Endothelial cell of umbilical vein (primary cell): ENCODE measurements at regions not wholly inside any gene's neighbourhood (a gene's known extent, or its start where the extent isn't known, plus 50 kb on each side); places are given as distances from the start of the nearest gene placed in this dataset.

Experiments used
- BruUV-seq: library from RNA; stranded (reverse); fragments of 400-500 nt; replicated peaks from 2 replicates; lab custom pipeline; 2021; lab: Mats Ljungman, UMichigan
- CTCF ChIA-PET: fragments of 300-600, 350-600 bp; sonication (Branson Sonifier 250); formaldehyde crosslinking; loops from one replicate; lab custom pipeline; 2021; ENCODE audit warnings: antibody characterized with exemption, inconsistent platforms; lab: Charles Lee
- POLR2A ChIA-PET: fragments of 300-600, 350-600 bp; sonication (Branson Sonifier 250); formaldehyde crosslinking; loops from one replicate; lab custom pipeline; 2021; ENCODE audit warnings: antibody characterized with exemption, inconsistent platforms; lab: Charles Lee
- DNase-seq: peaks from one replicate; pipeline ENCODE4 v3.0.0-alpha.2; 2011; ENCODE audit warnings: low read depth, low spot score
- FAIRE-seq: peaks from 2 replicates; lab custom pipeline; 2011; peaks lifted over from hg19 to GRCh38; lab: Jason Lieb, UNC
- H2AFZ ChIP-seq: 2 replicates; pipeline ENCODE4 v1.6.0; 2012; ENCODE audit warnings: low read depth, low read length, control low read depth, inconsistent platforms
- H3K27ac ChIP-seq: 2 replicates; pipeline ENCODE4 v1.5.1; 2011; ENCODE audit warnings: low read depth, mild to moderate bottlenecking, control low read depth, low read length, moderate library complexity; ENCODE audit not compliant: insufficient read depth
- H3K27me3 ChIP-seq, 2 experiments: 2 replicates each; pipeline versions ENCODE4 v1.6.0 to v1.6.1; 2011; ENCODE audit warnings: low read length in 2 of 2, mixed read lengths in 1 of 2; ENCODE audit not compliant: control insufficient read depth in 2 of 2, insufficient read depth in 2 of 2
- H3K36me3 ChIP-seq, 2 experiments: 2 replicates in 1 of 2; 3 replicates in 1 of 2; pipeline ENCODE4 v1.5.1; 2011; ENCODE audit warnings: low read length in 2 of 2, mild to moderate bottlenecking in 1 of 2, moderate library complexity in 1 of 2; ENCODE audit not compliant: control insufficient read depth in 2 of 2, insufficient read depth in 2 of 2; ENCODE audit errors: extremely low read depth in 1 of 2
- H3K4me1 ChIP-seq: 3 replicates; pipeline ENCODE4 v1.5.1; 2011; ENCODE audit warnings: mild to moderate bottlenecking, low read length; ENCODE audit not compliant: control insufficient read depth, insufficient read depth; ENCODE audit errors: extremely low read depth
- H3K4me2 ChIP-seq: 2 replicates; pipeline ENCODE4 v1.6.1; 2011; ENCODE audit warnings: low read length, control low read depth, mixed read lengths; ENCODE audit not compliant: insufficient read depth
- H3K4me3 ChIP-seq, 3 experiments: fragments of 200-600 bp in 1 of 3; sonication (generic), shearing (Covaris generic) in 1 of 3; replicated peaks in 1 of 3; 2 replicates each; pipeline ENCODE4 v1.5.1; 2011 to 2016; ENCODE audit warnings: control low read depth in 3 of 3, low read length in 3 of 3, mild to moderate bottlenecking in 2 of 3, inconsistent platforms in 1 of 3, low read depth in 1 of 3, moderate library complexity in 1 of 3; ENCODE audit not compliant: insufficient read depth in 1 of 3
- H3K79me2 ChIP-seq: 2 replicates; pipeline ENCODE4 v1.6.0; 2012; ENCODE audit warnings: low read length, inconsistent platforms; ENCODE audit not compliant: control insufficient read depth, insufficient read depth
- H3K9ac ChIP-seq: replicated peaks from 2 replicates; pipeline ENCODE3; 2011; ENCODE audit warnings: low read length, control low read depth; ENCODE audit not compliant: insufficient read depth; ENCODE audit errors: extremely low read depth
- H3K9me1 ChIP-seq: replicated peaks from 3 replicates; pipeline ENCODE4 v1.6.0; 2011; ENCODE audit warnings: mild to moderate bottlenecking, low read length; ENCODE audit not compliant: control insufficient read depth, insufficient read depth; ENCODE audit errors: extremely low read depth
- H3K9me3 ChIP-seq: replicated peaks from 2 replicates; pipeline ENCODE4 v1.5.1; 2012; ENCODE audit warnings: low read length, inconsistent platforms; ENCODE audit not compliant: control insufficient read depth, insufficient read depth
- H4K20me1 ChIP-seq: replicated peaks from 2 replicates; pipeline ENCODE3; 2011; ENCODE audit warnings: mild to moderate bottlenecking, low read length; ENCODE audit not compliant: control insufficient read depth, insufficient read depth; ENCODE audit errors: extremely low read depth
- EZH2 ChIP-seq: IDR thresholded peaks from 2 replicates; pipeline ENCODE4 v1.6.1; 2012; ENCODE audit warnings: borderline replicate concordance, low read depth, mild to moderate bottlenecking, moderate library complexity, low read length, inconsistent platforms; ENCODE audit not compliant: severe bottlenecking
- FOS ChIP-seq: IDR thresholded peaks from 2 replicates; pipeline ENCODE4 v1.6.1; 2011; ENCODE audit warnings: mild to moderate bottlenecking, low read length, moderate library complexity, borderline replicate concordance; ENCODE audit not compliant: insufficient read depth
- GATA2 ChIP-seq: IDR thresholded peaks from 2 replicates; pipeline ENCODE4 v1.7.0; 2011; ENCODE audit warnings: low read depth, mild to moderate bottlenecking, moderate library complexity, mixed read lengths, low read length; ENCODE audit not compliant: insufficient read length, insufficient read depth
- JUN ChIP-seq: IDR thresholded peaks from 2 replicates; pipeline ENCODE4 v1.6.1; 2011; ENCODE audit warnings: borderline replicate concordance, low read depth; ENCODE audit not compliant: insufficient read length, insufficient read depth
- MAX ChIP-seq: IDR thresholded peaks from 2 replicates; pipeline ENCODE4 v1.6.1; 2011; ENCODE audit not compliant: insufficient read depth, insufficient read length
- MYC ChIP-seq: IDR thresholded peaks from one replicate; pipeline ENCODE4 v1.6.1; 2011; ENCODE audit warnings: mild to moderate bottlenecking, low read depth, low read length
- POLR2A ChIP-seq: IDR thresholded peaks from 2 replicates; pipeline ENCODE4 v1.6.1; 2012; ENCODE audit warnings: low read depth, mild to moderate bottlenecking, control low read depth, low read length
- POLR2AphosphoS5 ChIP-seq: IDR thresholded peaks from 2 replicates; pipeline ENCODE4 v1.6.1; 2012; ENCODE audit warnings: low read depth, mild to moderate bottlenecking, control low read depth, low read length, moderate library complexity; ENCODE audit not compliant: insufficient read depth
- dilution Hi-C: fragments of 300-500 bp; cut with MboI; formaldehyde crosslinking; loops from one replicate; pipeline ENCODE4 v1.15.0; 2019; ENCODE audit warnings: low sequenced_read_pairs; ENCODE audit not compliant: extremely low pct_ligation_motif_present
- intact Hi-C: fragments of 100-400 bp; cut with micrococcal nuclease; formaldehyde crosslinking; loops from one replicate; pipeline ENCODE4 v1.10.0; 2022
- TF ChIP-seq, protein P1 (sequence below), 2 donors: IDR thresholded peaks; 1 replicate in 1 of 2; 2 replicates in 1 of 2; pipeline ENCODE4 v1.5.1; 2011; ENCODE audit warnings: low read length in 2 of 2, mild to moderate bottlenecking in 2 of 2, moderate library complexity in 2 of 2, control low read depth in 1 of 2, inconsistent platforms in 1 of 2, low read depth in 1 of 2; ENCODE audit not compliant: insufficient read depth in 1 of 2; ENCODE audit errors: extremely low read depth in 1 of 2

DNA sequence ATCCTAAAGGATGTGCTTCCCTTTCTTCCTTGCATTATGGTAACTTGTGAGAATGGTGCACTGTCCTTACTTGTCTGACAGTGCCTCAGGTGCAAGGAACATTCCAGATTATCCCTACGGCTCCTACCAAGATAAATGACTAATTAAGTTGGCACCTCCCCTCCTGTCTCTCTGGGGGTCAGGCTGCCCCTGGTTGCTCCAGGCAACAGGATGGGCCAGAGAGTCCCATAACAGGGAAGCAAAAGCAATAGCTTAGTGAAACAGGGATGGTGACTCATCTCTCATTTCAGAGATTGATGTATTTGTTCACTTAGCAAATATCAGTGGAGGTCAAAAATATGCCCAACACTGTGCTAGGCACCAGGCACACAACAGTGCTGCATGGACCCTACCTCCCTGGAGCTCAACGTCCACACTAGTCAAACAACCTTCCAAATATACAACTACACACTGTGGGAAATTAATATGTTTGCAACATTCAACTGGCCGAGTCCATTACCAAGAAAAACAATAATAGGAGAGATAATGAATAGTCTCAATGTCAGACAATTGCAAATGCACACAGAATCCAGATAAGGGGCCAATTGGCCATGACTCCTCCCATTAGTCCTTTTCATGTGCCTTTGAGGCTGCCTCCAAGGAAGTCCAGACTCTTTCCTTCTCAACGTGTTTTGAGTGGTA, 249.0 kb downstream of the TLE3 start:
- dilution Hi-C loops = no loop called here
- CTCF ChIA-PET = no interaction called here

More for the DNA sequence above, 249.0 kb downstream of the TLE3 start:
- H4K20me1 ChIP-seq = no peaks in the 10 kb centered on the region
- H3K9me3 ChIP-seq = no peaks in the 10 kb centered on the region
- no peak overlapping the region for H3K27ac ChIP-seq
- no TSS peak for BruUV-seq
- no peak for DNase-seq
- H3K36me3 ChIP-seq = no peaks in the 10 kb centered on the region
- intact Hi-C loops = no loop called here
- no peak overlapping the region for H3K4me2 ChIP-seq
- no peak overlapping the region for H3K9ac ChIP-seq
- FAIRE-seq = no peak
- H2AFZ ChIP-seq = no peak overlapping the region
- no peaks in the 10 kb centered on the region for H3K27me3 ChIP-seq
- H3K79me2 ChIP-seq = no peaks in the 10 kb centered on the region
- H3K9me1 ChIP-seq = no peaks in the 10 kb centered on the region
- POLR2A ChIA-PET = no interaction called here
- no peak for TF ChIP-seq EZH2
- TF ChIP-seq POLR2AphosphoS5 = no peak
- no peak for TF ChIP-seq MYC
- TF ChIP-seq GATA2 = no peak
- no peak for TF ChIP-seq FOS
- TF ChIP-seq POLR2A = no peak
- no peak for TF ChIP-seq MAX
- TF ChIP-seq, protein P1, sequence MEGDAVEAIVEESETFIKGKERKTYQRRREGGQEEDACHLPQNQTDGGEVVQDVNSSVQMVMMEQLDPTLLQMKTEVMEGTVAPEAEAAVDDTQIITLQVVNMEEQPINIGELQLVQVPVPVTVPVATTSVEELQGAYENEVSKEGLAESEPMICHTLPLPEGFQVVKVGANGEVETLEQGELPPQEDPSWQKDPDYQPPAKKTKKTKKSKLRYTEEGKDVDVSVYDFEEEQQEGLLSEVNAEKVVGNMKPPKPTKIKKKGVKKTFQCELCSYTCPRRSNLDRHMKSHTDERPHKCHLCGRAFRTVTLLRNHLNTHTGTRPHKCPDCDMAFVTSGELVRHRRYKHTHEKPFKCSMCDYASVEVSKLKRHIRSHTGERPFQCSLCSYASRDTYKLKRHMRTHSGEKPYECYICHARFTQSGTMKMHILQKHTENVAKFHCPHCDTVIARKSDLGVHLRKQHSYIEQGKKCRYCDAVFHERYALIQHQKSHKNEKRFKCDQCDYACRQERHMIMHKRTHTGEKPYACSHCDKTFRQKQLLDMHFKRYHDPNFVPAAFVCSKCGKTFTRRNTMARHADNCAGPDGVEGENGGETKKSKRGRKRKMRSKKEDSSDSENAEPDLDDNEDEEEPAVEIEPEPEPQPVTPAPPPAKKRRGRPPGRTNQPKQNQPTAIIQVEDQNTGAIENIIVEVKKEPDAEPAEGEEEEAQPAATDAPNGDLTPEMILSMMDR (IDR thresholded peaks at IDR 0.05; ENCODE audit: extremely low read depth in 1 of 2, insufficient read depth in 1 of 2, low read depth in 1 of 2, low read length in 2 of 2) = no peak
- no peak for TF ChIP-seq JUN
- no peak overlapping the region for H3K4me3 ChIP-seq
- H3K4me1 ChIP-seq = no peaks in the 10 kb centered on the region
